GM12892 (cell line): ENCODE measurements at regions not wholly inside any gene's neighbourhood (a gene's known extent, or its start where the extent isn't known, plus 50 kb on each side); places are given as distances from the start of the nearest gene placed in this dataset.
"Not testable (repeated sequence)": the region's sequence is repeated elsewhere in the genome, so short reads cannot be mapped to it uniquely, and the experiment has no call there.

ENCODE experiments used
- POLR2A ChIP-seq: IDR thresholded peaks from 2 replicates; pipeline ENCODE4 v1.6.1; 2011; ENCODE audit warnings: low read depth, low read length, control low read depth
- POLR2AphosphoS5 ChIP-seq: IDR thresholded peaks from 2 replicates; pipeline ENCODE4 v1.6.1; 2011; ENCODE audit warnings: low read depth, low read length, control low read depth
- TAF1 ChIP-seq: IDR thresholded peaks from 2 replicates; pipeline ENCODE4 v1.6.1; 2011; ENCODE audit warnings: low read depth, mild to moderate bottlenecking, control low read depth, low read length, borderline replicate concordance

- not testable (repeated sequence) for TF ChIP-seq POLR2A, POLR2AphosphoS5, TAF1
Observed at GRCh38 chr2:38137958-38138357, 62.0 kb upstream of the CYP1B1 start.
